B cell (primary cell): ENCODE measurements at regions not wholly inside any gene's neighbourhood (a gene's known extent, or its start where the extent isn't known, plus 50 kb on each side); places are given as distances from the start of the nearest gene placed in this dataset.

ENCODE experiments used
- ATAC-seq: fragments of 200-7000 bp; cut with Tn5 transposase; one replicate; pipeline ENCODE4 v1.10.0; 2021; ENCODE audit warnings: low read depth, mild to moderate bottlenecking, moderate number of reproducible peaks, moderate library complexity
- CTCF ChIA-PET: fragments of 350-600 bp; sonication (Branson Sonifier 250); formaldehyde crosslinking; loops from one replicate; lab custom pipeline; 2021; ENCODE audit warnings: antibody characterized with exemption, inconsistent platforms; lab: Charles Lee
- POLR2A ChIA-PET: fragments of 350-600 bp; sonication (Branson Sonifier 250); formaldehyde crosslinking; loops from one replicate; lab custom pipeline; 2021; ENCODE audit warnings: antibody characterized with exemption; lab: Charles Lee
- DNase-seq: peaks from one replicate; pipeline ENCODE4 v3.0.0; 2013
- H2AFZ ChIP-seq: 2 replicates; pipeline ENCODE4 v1.6.1; 2012; ENCODE audit warnings: mild to moderate bottlenecking, low read depth, low read length; ENCODE audit not compliant: insufficient read depth, poor library complexity, severe bottlenecking
- H3K27ac ChIP-seq, 2 donors: 1 replicate in 1 of 2; 2 replicates in 1 of 2; pipeline ENCODE4 v1.5.1; 2012 to 2013; ENCODE audit warnings: low read length in 2 of 2, mild to moderate bottlenecking in 2 of 2, moderate library complexity in 1 of 2
- H3K27me3 ChIP-seq, 4 experiments: fragments of 200-600 bp in 1 of 4; sonication (generic) in 1 of 4; replicated peaks in 1 of 4; 1 replicate in 2 of 4; 2 replicates in 2 of 4; pipeline versions ENCODE4 v1.6.1 to v1.7.0; 2013 to 2016; ENCODE audit warnings: low read length in 3 of 4, mild to moderate bottlenecking in 2 of 4, mixed read lengths in 1 of 4, moderate library complexity in 1 of 4; ENCODE audit not compliant: insufficient read depth in 4 of 4, control insufficient read depth in 3 of 4; ENCODE audit errors: control extremely low read depth in 1 of 4
- H3K36me3 ChIP-seq, 2 experiments: replicated peaks in 1 of 2; 1 replicate in 1 of 2; 2 replicates in 1 of 2; pipeline versions ENCODE4 v1.6.1 to v1.7.1; 2013; ENCODE audit warnings: low read length in 1 of 2; ENCODE audit not compliant: insufficient read depth in 2 of 2, control insufficient read depth in 1 of 2; ENCODE audit errors: control extremely low read depth in 1 of 2, extremely low read depth in 1 of 2
- H3K4me1 ChIP-seq, 2 donors: fragments of 200-600 bp in 1 of 2; sonication (generic) in 1 of 2; 1 replicate in 1 of 2; 2 replicates in 1 of 2; pipeline versions ENCODE4 v1.5.1 to v1.6.1; 2013 to 2017; ENCODE audit warnings: low read length in 2 of 2; ENCODE audit not compliant: control insufficient read depth in 2 of 2, insufficient read depth in 2 of 2
- H3K4me2 ChIP-seq: replicated peaks from 2 replicates; pipeline ENCODE3; 2012; ENCODE audit warnings: mild to moderate bottlenecking, low read depth, low read length; ENCODE audit not compliant: poor library complexity, severe bottlenecking
- H3K4me3 ChIP-seq, 5 experiments: fragments of 200-600 bp in 1 of 5; sonication (generic) in 1 of 5; 1 replicate in 3 of 5; 2 replicates in 2 of 5; pipeline versions ENCODE4 v1.5.1 to v1.7.0; 2011 to 2016; ENCODE audit warnings: low read length in 4 of 5, mild to moderate bottlenecking in 4 of 5, low read depth in 2 of 5, control low read depth in 1 of 5, moderate library complexity in 1 of 5; ENCODE audit not compliant: insufficient read depth in 1 of 5; ENCODE audit errors: control extremely low read depth in 1 of 5, extremely low read depth in 1 of 5
- H3K79me2 ChIP-seq: fragments of 200-600 bp; sonication (generic); one replicate; pipeline ENCODE4 v1.6.0; 2016; ENCODE audit warnings: low read length; ENCODE audit not compliant: control insufficient read depth, insufficient read depth
- H3K9ac ChIP-seq: fragments of 200-600 bp; sonication (generic); 2 replicates; pipeline ENCODE4 v1.6.1; 2017; ENCODE audit warnings: mild to moderate bottlenecking, low read length, moderate library complexity
- H3K9me3 ChIP-seq, 3 donors: one replicate each; pipeline versions ENCODE4 v1.6.1 to v1.7.1; 2013; ENCODE audit warnings: low read length in 2 of 3; ENCODE audit not compliant: control insufficient read depth in 2 of 3, insufficient read depth in 1 of 3; ENCODE audit errors: control extremely low read depth in 1 of 3
- H4K20me1 ChIP-seq: 2 replicates; pipeline ENCODE4 v1.6.0; 2012; ENCODE audit warnings: mild to moderate bottlenecking, low read length; ENCODE audit not compliant: insufficient read depth, control insufficient read depth, poor library complexity, severe bottlenecking
- H3K27ac Mint-ChIP-seq: one replicate; pipeline ENCODE4 v1.8.0; 2021; ENCODE audit warnings: mixed read lengths
- H3K27me3 Mint-ChIP-seq: one replicate; pipeline ENCODE4 v1.8.0; 2021; ENCODE audit warnings: mixed read lengths
- H3K4me1 Mint-ChIP-seq: one replicate; pipeline ENCODE4 v1.8.0; 2021; ENCODE audit warnings: mixed read lengths
- H3K4me3 Mint-ChIP-seq: one replicate; pipeline ENCODE4 v1.8.0; 2021; ENCODE audit warnings: mixed read lengths
- H3K9me3 Mint-ChIP-seq: one replicate; pipeline ENCODE4 v1.8.0; 2022; ENCODE audit warnings: mixed read lengths; ENCODE audit not compliant: insufficient read depth
- CTCF ChIP-seq: fragments of 200-600 bp; IDR thresholded peaks from one replicate; pipeline ENCODE4 v1.8.0; 2022; ENCODE audit warnings: antibody characterized with exemption, mild to moderate bottlenecking
- EZH2 ChIP-seq: IDR thresholded peaks from 2 replicates; pipeline ENCODE4 v1.6.1; 2012; ENCODE audit warnings: borderline replicate concordance, low read depth, mild to moderate bottlenecking, moderate library complexity, low read length; ENCODE audit not compliant: insufficient read depth, poor library complexity, severe bottlenecking
- WGBS: methylation state at CpG from one replicate; pipeline ENCODE4 v1.1.5; 2013; ENCODE audit warnings: missing lambda C conversion rate; ENCODE audit not compliant: insufficient coverage; 5-methylcytosine and 5-hydroxymethylcytosine counted together
- intact Hi-C: fragments of 100-400 bp; cut with micrococcal nuclease; formaldehyde crosslinking; loops from one replicate; pipeline ENCODE4 v1.10.0; 2022

GRCh38 chr1:219763321-219763720 is 150.4 kb upstream of the ZC3H11B start:
- POLR2A ChIA-PET = no interaction called here
- no peaks in the 10 kb centered on the region for H3K36me3 ChIP-seq
- H3K27me3 Mint-ChIP-seq = no peaks in the 10 kb centered on the region
- H3K4me2 ChIP-seq = no peak overlapping the region
- no peak overlapping the region for H3K27ac ChIP-seq
- no peak overlapping the region for H2AFZ ChIP-seq
- no CpG with 5 or more reads among the region's 2 CpGs for WGBS
- ATAC-seq (no peak), DNase-seq (no peak)
- H3K9me3 Mint-ChIP-seq = no peaks in the 10 kb centered on the region
- no peak overlapping the region for H3K4me3 Mint-ChIP-seq
- H3K4me1 Mint-ChIP-seq = no peaks in the 10 kb centered on the region
- CTCF ChIA-PET = no interaction called here
- intact Hi-C loops = no loop called here
- H3K4me1 ChIP-seq = no peaks in the 10 kb centered on the region
- H4K20me1 ChIP-seq = no peaks in the 10 kb centered on the region
- H3K4me3 ChIP-seq = no peak overlapping the region
- H3K27ac Mint-ChIP-seq = no peak overlapping the region
- H3K9me3 ChIP-seq = no peaks in the 10 kb centered on the region
- H3K9ac ChIP-seq = no peak overlapping the region
- TF ChIP-seq CTCF = no peak
- no peak for TF ChIP-seq EZH2
- no peaks in the 10 kb centered on the region for H3K27me3 ChIP-seq
- no peaks in the 10 kb centered on the region for H3K79me2 ChIP-seq

GRCh38 chr1:219761208-219761860 is 148.4 kb upstream of the ZC3H11B start:
- H3K4me1 Mint-ChIP-seq = no peaks in the 10 kb centered on the region
- WGBS = 100% methylated on average over 1 of the region's 3 CpGs

More at GRCh38 chr1:219761208-219761860, 148.4 kb upstream of the ZC3H11B start:
- POLR2A ChIA-PET = no interaction called here
- Histone ChIP-seq H3K4me2 (no peak overlapping the region), H3K4me1 (no peaks in the 10 kb centered on the region), H3K9me3 (no peaks in the 10 kb centered on the region), H3K36me3 (no peaks in the 10 kb centered on the region), H3K27ac (no peak overlapping the region), H3K4me3 (no peak overlapping the region), H2AFZ (no peak overlapping the region), H3K9ac (no peak overlapping the region), H3K27me3 (no peaks in the 10 kb centered on the region), H3K79me2 (no peaks in the 10 kb centered on the region), H4K20me1 (no peaks in the 10 kb centered on the region)
- intact Hi-C loops = no loop called here
- no peak for ATAC-seq
- Mint-ChIP-seq H3K4me3 (no peak overlapping the region), H3K27me3 (no peaks in the 10 kb centered on the region), H3K9me3 (no peaks in the 10 kb centered on the region), H3K27ac (no peak overlapping the region)
- no peak for TF ChIP-seq EZH2
- no peak for TF ChIP-seq CTCF
- no peak for DNase-seq
- CTCF ChIA-PET = no interaction called here
